IPS-20b (cell line): ENCODE measurements at regions not wholly inside any gene's neighbourhood (a gene's known extent, or its start where the extent isn't known, plus 50 kb on each side); places are given as distances from the start of the nearest gene placed in this dataset.

ENCODE experiments used
- H3K27ac ChIP-seq: one replicate; pipeline ENCODE4 v1.5.1; 2013; ENCODE audit warnings: low read length
- H3K27me3 ChIP-seq: 2 replicates; pipeline ENCODE4 v1.6.1; 2013; ENCODE audit warnings: mild to moderate bottlenecking, low read length, inconsistent platforms; ENCODE audit not compliant: insufficient read depth
- H3K36me3 ChIP-seq: 2 replicates; pipeline ENCODE4 v1.6.1; 2013; ENCODE audit warnings: low read depth, mild to moderate bottlenecking, inconsistent platforms, low read length, moderate library complexity; ENCODE audit not compliant: insufficient read depth
- H3K4me1 ChIP-seq: 2 replicates; pipeline ENCODE4 v1.6.1; 2013; ENCODE audit warnings: mild to moderate bottlenecking, control low read depth, inconsistent platforms, low read length, moderate library complexity; ENCODE audit not compliant: insufficient read depth
- H3K4me3 ChIP-seq: 2 replicates; pipeline ENCODE4 v1.5.1; 2013; ENCODE audit warnings: mild to moderate bottlenecking, low read length, inconsistent platforms
- H3K9ac ChIP-seq: 2 replicates; pipeline ENCODE4 v1.6.1; 2013; ENCODE audit warnings: low read depth, mild to moderate bottlenecking, inconsistent platforms, low read length, moderate library complexity
- H3K9me3 ChIP-seq: 2 replicates; pipeline ENCODE4 v1.6.1; 2013; ENCODE audit warnings: mild to moderate bottlenecking, low read depth, low read length, inconsistent platforms; ENCODE audit not compliant: insufficient read depth

DNA sequence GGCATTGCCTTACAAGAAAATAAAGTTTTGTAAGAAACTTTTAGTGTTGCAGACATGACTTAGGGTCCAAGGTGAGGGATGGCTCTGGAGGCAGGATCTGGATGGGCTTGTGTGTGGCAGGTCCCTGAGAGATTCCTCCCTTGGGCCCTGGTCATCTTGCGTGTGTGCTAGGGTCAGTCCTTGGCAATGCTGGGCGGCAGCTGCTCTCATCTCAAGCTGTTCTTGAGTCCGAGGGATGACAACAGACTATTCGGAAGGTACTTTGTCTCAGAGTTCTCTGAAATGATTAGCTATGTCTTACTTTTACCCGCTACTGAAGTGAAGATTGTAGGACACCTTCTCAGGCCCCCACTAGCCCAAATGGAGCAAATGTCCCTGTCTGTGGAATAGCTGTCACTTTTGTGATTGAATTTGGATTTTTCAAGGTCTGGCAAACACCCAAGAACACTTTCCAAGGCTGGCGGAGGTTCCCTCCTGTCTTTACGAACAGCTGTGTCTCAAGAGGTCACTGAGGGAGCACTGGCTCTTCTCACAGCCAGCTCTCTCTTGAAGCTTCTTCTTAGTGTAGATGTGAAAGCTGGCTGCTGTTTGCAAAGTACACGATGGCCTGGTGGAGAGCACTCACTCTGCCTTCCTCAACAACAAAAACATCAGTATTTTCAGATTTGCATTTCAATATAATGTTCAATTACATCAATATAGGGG is 253.6 kb downstream of the STK31 start:
- Histone ChIP-seq H3K27me3 (no peaks in the 10 kb centered on the region), H3K36me3 (no peaks in the 10 kb centered on the region), H3K9ac (no peak overlapping the region), H3K27ac (no peak overlapping the region), H3K4me1 (peaks cover 11% of the 10 kb centered on the region; the same call in 1 of the 2 replicates), H3K4me3 (no peak overlapping the region), H3K9me3 (no peaks in the 10 kb centered on the region)

DNA sequence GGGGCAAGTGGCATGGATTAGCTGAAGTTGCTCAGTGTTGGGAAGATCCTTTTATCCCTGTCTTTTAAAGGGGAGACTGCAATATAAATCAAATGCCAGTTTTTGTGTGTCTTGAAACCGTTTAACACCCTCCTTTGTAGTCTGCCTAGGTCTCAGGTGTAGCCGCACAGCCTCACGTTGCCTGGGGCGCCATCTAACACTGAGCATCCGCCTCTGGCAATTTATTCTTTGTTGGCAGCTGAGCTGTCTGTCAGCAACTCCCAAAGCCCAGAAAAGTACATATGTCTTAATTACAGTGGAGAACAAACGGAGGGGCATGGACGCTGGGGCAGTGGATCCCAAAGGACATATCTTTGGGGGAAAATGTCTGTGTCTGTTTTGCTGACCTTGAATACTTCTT is 254.7 kb downstream of the STK31 start:
- H3K9me3 ChIP-seq, result no peaks in the 10 kb centered on the region
- no peak overlapping the region for H3K27ac ChIP-seq
- no peak overlapping the region for H3K4me3 ChIP-seq
- no peaks in the 10 kb centered on the region for H3K27me3 ChIP-seq
- no peaks in the 10 kb centered on the region for H3K36me3 ChIP-seq
- H3K9ac ChIP-seq, result no peak overlapping the region
- H3K4me1 ChIP-seq, result peaks cover 21% of the 10 kb centered on the region

DNA sequence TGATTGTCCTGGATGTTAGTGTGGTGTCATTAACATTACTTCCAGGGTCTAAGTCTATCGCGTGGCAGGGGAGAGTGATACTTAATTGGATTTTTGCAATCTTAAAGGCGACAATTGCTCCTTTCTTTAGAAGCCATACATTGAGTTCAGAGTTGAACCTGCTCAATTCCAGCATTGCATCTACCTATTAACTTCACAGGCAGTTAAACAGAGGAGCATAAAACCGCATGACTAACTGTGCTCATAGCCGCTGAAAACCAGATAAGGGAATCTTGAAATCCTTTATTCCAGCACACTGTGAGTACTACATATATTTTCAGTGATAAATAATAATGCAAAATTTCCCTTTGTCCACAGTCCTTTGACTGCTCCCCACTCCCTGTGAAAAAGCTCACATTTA is 255.3 kb downstream of the STK31 start:
- Histone ChIP-seq H3K4me1 (peaks cover 21% of the 10 kb centered on the region), H3K27ac (no peak overlapping the region), H3K9ac (no peak overlapping the region), H3K27me3 (no peaks in the 10 kb centered on the region), H3K9me3 (no peaks in the 10 kb centered on the region), H3K36me3 (no peaks in the 10 kb centered on the region), H3K4me3 (no peak overlapping the region)

DNA sequence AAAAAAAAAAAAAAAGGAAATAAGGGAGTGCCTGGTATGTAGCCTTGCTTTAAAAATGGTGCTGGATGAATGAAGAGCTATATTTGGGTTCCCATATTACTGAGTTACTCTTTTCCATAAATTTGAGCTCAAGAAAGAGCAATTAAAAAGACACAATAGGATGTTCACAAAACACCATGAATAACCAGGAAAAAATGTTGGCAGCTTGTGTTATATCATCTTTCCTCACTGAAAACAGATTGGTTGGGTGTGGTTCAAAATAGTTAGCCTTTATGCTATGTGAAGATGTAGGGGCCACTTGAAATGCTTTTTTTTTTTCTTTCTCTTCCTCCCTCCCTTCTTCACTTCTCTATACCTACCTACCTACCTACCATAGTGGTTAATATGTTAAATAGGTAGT is 256.9 kb downstream of the STK31 start:
- H3K27ac ChIP-seq, result no peak overlapping the region
- H3K27me3 ChIP-seq, result no peaks in the 10 kb centered on the region
- no peak overlapping the region for H3K4me3 ChIP-seq
- H3K9ac ChIP-seq, result no peak overlapping the region
- H3K9me3 ChIP-seq, result no peaks in the 10 kb centered on the region
- H3K36me3 ChIP-seq, result no peaks in the 10 kb centered on the region
- peaks cover 21% of the 10 kb centered on the region for H3K4me1 ChIP-seq

GRCh38 chr7:23967949-23968599 is 258.1 kb downstream of the STK31 start:
- Histone ChIP-seq H3K9ac (peak overlapping the region; percentile 20; the same call in 1 of the 2 replicates), H3K27ac (peak overlapping the region; percentile 18), H3K9me3 (no peaks in the 10 kb centered on the region)

DNA sequence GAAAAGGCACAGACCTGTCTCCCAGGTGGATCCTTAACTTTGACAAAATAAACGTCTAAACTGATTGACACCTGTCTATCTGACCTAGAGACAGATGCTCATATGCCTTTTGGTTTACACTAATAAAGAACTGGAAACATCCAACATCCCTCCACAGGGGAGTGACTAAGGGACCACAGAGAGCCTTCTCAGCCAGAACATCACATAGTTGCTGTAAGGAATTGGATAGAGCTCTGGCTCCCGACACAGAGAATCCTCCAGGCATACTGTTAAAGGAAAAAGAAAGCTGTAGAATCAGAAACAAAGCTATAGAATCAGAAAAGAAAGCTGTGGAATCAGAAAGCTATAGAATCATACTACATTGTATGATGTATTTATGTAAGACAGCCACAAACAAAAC is 258.8 kb downstream of the STK31 start:
- H3K4me1 ChIP-seq, result peaks cover 21% of the 10 kb centered on the region
- no peak overlapping the region for H3K4me3 ChIP-seq
- no peaks in the 10 kb centered on the region for H3K27me3 ChIP-seq
- no peak overlapping the region for H3K9ac ChIP-seq
- no peaks in the 10 kb centered on the region for H3K9me3 ChIP-seq
- H3K27ac ChIP-seq, result no peak overlapping the region
- no peaks in the 10 kb centered on the region for H3K36me3 ChIP-seq

More at GRCh38 chr7:23967949-23968599, 258.1 kb downstream of the STK31 start:
- Histone ChIP-seq H3K4me1 (peaks cover 21% of the 10 kb centered on the region), H3K27me3 (no peaks in the 10 kb centered on the region), H3K4me3 (peak overlapping the region; percentile 18; the same call in 1 of the 2 replicates), H3K36me3 (no peaks in the 10 kb centered on the region)

DNA sequence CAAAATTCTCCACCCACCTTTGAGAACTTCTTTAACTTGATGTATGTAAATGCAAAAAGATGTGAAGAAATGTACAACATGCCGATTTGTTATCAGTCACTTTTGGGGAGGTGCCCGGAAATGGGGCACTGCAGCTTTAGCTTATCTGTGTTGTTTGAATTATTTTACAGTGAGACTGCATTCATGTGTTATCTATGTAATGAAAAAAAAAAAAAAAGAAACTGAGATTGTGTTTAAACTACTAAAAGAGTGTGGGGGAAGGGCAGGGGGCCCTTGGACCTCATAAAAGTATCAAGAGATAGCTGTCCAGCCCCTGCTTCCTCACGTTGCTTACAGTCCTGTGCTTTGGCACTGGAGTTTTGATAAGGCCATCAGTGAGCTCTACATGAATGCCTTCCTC is 259.4 kb downstream of the STK31 start:
- H3K27ac ChIP-seq, result no peak overlapping the region
- no peaks in the 10 kb centered on the region for H3K36me3 ChIP-seq
- H3K9ac ChIP-seq, result no peak overlapping the region
- no peaks in the 10 kb centered on the region for H3K27me3 ChIP-seq
- H3K4me3 ChIP-seq, result no peak overlapping the region
- no peaks in the 10 kb centered on the region for H3K9me3 ChIP-seq
- H3K4me1 ChIP-seq, result peaks cover 21% of the 10 kb centered on the region

DNA sequence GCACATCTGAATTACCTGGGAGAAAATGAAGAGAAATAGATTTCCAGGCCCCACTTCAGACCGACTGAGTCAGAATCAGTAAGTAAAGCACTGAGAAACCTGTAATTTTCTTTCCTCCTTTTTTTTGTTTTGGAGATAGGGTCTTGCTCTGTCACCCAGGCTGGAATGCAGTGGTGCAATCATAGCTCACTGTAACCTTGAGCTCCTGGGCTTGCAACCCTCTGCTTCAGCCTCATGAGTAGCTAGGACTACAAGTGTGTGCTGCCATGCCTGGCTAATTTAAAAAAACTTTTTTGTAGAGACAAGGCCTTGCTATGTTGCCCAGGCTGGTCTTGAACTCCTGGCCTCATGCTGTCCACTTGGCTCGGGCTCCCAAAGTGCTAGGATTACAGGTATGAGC is 260.2 kb downstream of the STK31 start:
- H3K36me3 ChIP-seq, result no peaks in the 10 kb centered on the region
- no peaks in the 10 kb centered on the region for H3K27me3 ChIP-seq
- peaks cover 21% of the 10 kb centered on the region for H3K4me1 ChIP-seq
- no peaks in the 10 kb centered on the region for H3K9me3 ChIP-seq
- no peak overlapping the region for H3K4me3 ChIP-seq
- no peak overlapping the region for H3K27ac ChIP-seq
- H3K9ac ChIP-seq, result no peak overlapping the region

GRCh38 chr7:23971031-23971430 is 261.0 kb downstream of the STK31 start:
- no peaks in the 10 kb centered on the region for H3K36me3 ChIP-seq
- H3K27ac ChIP-seq, result no peak overlapping the region
- H3K27me3 ChIP-seq, result no peaks in the 10 kb centered on the region
- no peak overlapping the region for H3K9ac ChIP-seq
- no peaks in the 10 kb centered on the region for H3K9me3 ChIP-seq
- H3K4me1 ChIP-seq, result peaks cover 21% of the 10 kb centered on the region
- H3K4me3 ChIP-seq, result no peak overlapping the region

DNA sequence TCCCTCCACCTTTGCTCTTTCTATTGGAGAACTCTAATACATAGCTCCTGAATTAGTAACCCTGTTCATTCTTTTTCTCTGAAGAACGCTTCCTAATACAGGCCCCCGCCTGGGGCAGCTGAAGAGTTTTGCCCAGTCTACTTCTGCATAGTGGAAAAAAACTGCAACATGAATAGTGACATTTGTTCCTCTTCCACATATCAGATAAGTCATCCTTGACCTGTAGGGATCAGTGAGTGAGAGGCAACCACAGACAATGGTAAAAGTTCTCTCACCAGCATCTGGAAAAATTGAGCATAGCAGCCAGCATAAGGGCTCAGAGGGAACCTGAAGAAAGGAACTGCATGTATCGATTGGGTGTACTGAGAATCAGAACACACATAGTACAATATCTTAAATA is 262.0 kb downstream of the STK31 start:
- Histone ChIP-seq H3K36me3 (no peaks in the 10 kb centered on the region), H3K4me3 (no peak overlapping the region), H3K27me3 (no peaks in the 10 kb centered on the region), H3K4me1 (peaks cover 21% of the 10 kb centered on the region), H3K9ac (no peak overlapping the region), H3K27ac (no peak overlapping the region), H3K9me3 (no peaks in the 10 kb centered on the region)

DNA sequence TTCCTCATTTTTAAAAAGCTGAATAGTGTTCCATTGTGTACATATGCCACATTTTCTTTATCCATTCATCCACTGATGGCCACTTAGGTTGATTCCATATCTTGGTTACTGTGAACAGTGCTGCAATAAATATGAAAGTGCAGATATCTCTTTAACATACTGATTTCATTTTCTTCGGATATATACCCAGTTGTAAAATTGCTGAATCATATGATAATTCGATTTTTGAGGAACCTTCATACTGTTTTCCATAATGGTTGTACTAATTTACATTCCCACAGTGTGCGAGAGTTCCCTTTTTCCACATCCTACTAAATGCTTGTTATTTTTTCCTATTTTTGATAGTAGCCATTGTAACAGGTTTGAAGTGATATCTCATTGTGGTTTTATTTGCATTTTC is 263.2 kb downstream of the STK31 start:
- Histone ChIP-seq H3K4me3 (no peak overlapping the region), H3K9me3 (no peaks in the 10 kb centered on the region), H3K27ac (no peak overlapping the region), H3K27me3 (no peaks in the 10 kb centered on the region), H3K9ac (no peak overlapping the region), H3K36me3 (no peaks in the 10 kb centered on the region), H3K4me1 (peaks cover 13% of the 10 kb centered on the region)

- H3K36me3 ChIP-seq, result no peaks in the 10 kb centered on the region
- no peaks in the 10 kb centered on the region for H3K4me1 ChIP-seq
- H3K9ac ChIP-seq, result no peak overlapping the region
- no peaks in the 10 kb centered on the region for H3K27me3 ChIP-seq
- no peak overlapping the region for H3K27ac ChIP-seq
- H3K9me3 ChIP-seq, result no peaks in the 10 kb centered on the region
- no peak overlapping the region for H3K4me3 ChIP-seq
Measured at GRCh38 chr7:23980081-23980480, 270.1 kb downstream of the STK31 start.
